HEK293 (cell line): ENCODE measurements at regions not wholly inside any gene's neighbourhood (a gene's known extent, or its start where the extent isn't known, plus 50 kb on each side); places are given as distances from the start of the nearest gene placed in this dataset.

Experiments
- CTCF ChIA-PET: fragments of 350-600 bp; formaldehyde crosslinking; extraction: SDS; loops from one replicate; lab custom pipeline; 2021; ENCODE audit warnings: antibody characterized with exemption; lab: Yijun Ruan, JAX
- POLR2A ChIA-PET: fragments of 300-600 bp; formaldehyde crosslinking; extraction: SDS; loops from one replicate; lab custom pipeline; 2020; ENCODE audit warnings: antibody characterized with exemption, inconsistent platforms; lab: Yijun Ruan, JAX
- H3K27ac ChIP-seq: fragments of 200-500 bp; sonication (Bioruptor generic); 2 replicates; pipeline ENCODE4 v1.5.1; 2014; ENCODE audit warnings: low read depth, low read length, control low read depth, inconsistent platforms; ENCODE audit errors: extremely low read depth
- H3K36me3 ChIP-seq, 2 experiments: fragments of 200-500 bp in 1 of 2; sonication (Bioruptor generic) in 1 of 2; 1 replicate in 1 of 2; 2 replicates in 1 of 2; pipeline ENCODE4 v1.5.1; 2014 to 2017; ENCODE audit warnings: inconsistent platforms in 2 of 2, low read length in 2 of 2; ENCODE audit not compliant: control insufficient read depth in 2 of 2, insufficient read depth in 1 of 2
- H3K4me1 ChIP-seq: fragments of 200-500 bp; sonication (Bioruptor generic); 2 replicates; pipeline ENCODE4 v1.5.1; 2014; ENCODE audit warnings: mild to moderate bottlenecking, low read length, inconsistent platforms; ENCODE audit not compliant: control insufficient read depth, insufficient read depth
- H3K4me3 ChIP-seq: 2 replicates; pipeline ENCODE4 v1.5.1; 2011; ENCODE audit warnings: low read depth, mild to moderate bottlenecking, control low read depth, low read length, moderate library complexity
- H3K9me3 ChIP-seq: fragments of 200-500 bp; sonication (Bioruptor generic); 2 replicates; pipeline ENCODE4 v1.5.1; 2014; ENCODE audit warnings: low read depth, low read length, inconsistent platforms; ENCODE audit not compliant: control insufficient read depth, insufficient read depth
- FEZF1 ChIP-seq: fragments of 450-650 bp; formaldehyde crosslinking; IDR thresholded peaks from 2 replicates; pipeline ENCODE4 v1.5.1; 2016; ENCODE audit warnings: missing biosample characterization, missing genetic modification characterization
- KLF9 ChIP-seq: fragments of 450-650 bp; formaldehyde crosslinking; IDR thresholded peaks from 2 replicates; pipeline ENCODE4 v1.5.1; 2016; ENCODE audit warnings: missing biosample characterization, missing genetic modification characterization, low read depth
- MYNN ChIP-seq: fragments of 450-650 bp; formaldehyde crosslinking; IDR thresholded peaks from 2 replicates; pipeline ENCODE4 v1.5.1; 2016; ENCODE audit warnings: missing biosample characterization, missing genetic modification characterization, borderline replicate concordance
- PRDM1 ChIP-seq: fragments of 450-650 bp; formaldehyde crosslinking; IDR thresholded peaks from 2 replicates; pipeline ENCODE4; 2016; ENCODE audit warnings: missing biosample characterization, missing genetic modification characterization
- SCRT2 ChIP-seq: fragments of 450-650 bp; formaldehyde crosslinking; IDR thresholded peaks from 2 replicates; pipeline ENCODE4 v1.5.1; 2016; ENCODE audit warnings: missing biosample characterization, missing genetic modification characterization
- TCF7L2 ChIP-seq: IDR thresholded peaks from 2 replicates; pipeline ENCODE4 v1.6.1; 2011; ENCODE audit warnings: low read depth, mild to moderate bottlenecking, inconsistent platforms, low read length, moderate library complexity, borderline replicate concordance
- YY2 ChIP-seq: fragments of 450-650 bp; formaldehyde crosslinking; IDR thresholded peaks from 2 replicates; pipeline ENCODE4 v1.5.1; 2016; ENCODE audit warnings: missing biosample characterization, missing genetic modification characterization
- ZBTB20 ChIP-seq: fragments of 450-650 bp; formaldehyde crosslinking; IDR thresholded peaks from 2 replicates; pipeline ENCODE4 v1.5.1; 2016; ENCODE audit warnings: missing biosample characterization, missing genetic modification characterization
- ZEB2 ChIP-seq: fragments of 450-650 bp; formaldehyde crosslinking; IDR thresholded peaks from 2 replicates; pipeline ENCODE4 v1.5.1; 2016; ENCODE audit warnings: missing biosample characterization, missing genetic modification characterization
- ZFHX2 ChIP-seq: fragments of 450-650 bp; formaldehyde crosslinking; conservative IDR thresholded peaks from 2 replicates; pipeline ENCODE4 v1.5.1; 2016; ENCODE audit warnings: missing biosample characterization, missing genetic modification characterization
- ZNF114 ChIP-seq: fragments of 450-650 bp; formaldehyde crosslinking; IDR thresholded peaks from 2 replicates; pipeline ENCODE4 v1.5.0; 2017; ENCODE audit warnings: missing biosample characterization, missing genetic modification characterization
- ZNF140 ChIP-seq: fragments of 450-650 bp; formaldehyde crosslinking; IDR thresholded peaks from 2 replicates; pipeline ENCODE4 v1.5.1; 2016; ENCODE audit warnings: missing biosample characterization, missing genetic modification characterization
- ZNF169 ChIP-seq: fragments of 450-650 bp; formaldehyde crosslinking; IDR thresholded peaks from 2 replicates; pipeline ENCODE4 v1.5.1; 2016; ENCODE audit warnings: missing biosample characterization, missing genetic modification characterization
- ZNF184 ChIP-seq: fragments of 450-650 bp; IDR thresholded peaks from 2 replicates; pipeline ENCODE4 v1.5.1; 2018; ENCODE audit warnings: missing biosample characterization, mild to moderate bottlenecking, missing genetic modification characterization
- ZNF19 ChIP-seq: fragments of 450-650 bp; formaldehyde crosslinking; IDR thresholded peaks from 2 replicates; pipeline ENCODE4; 2016; ENCODE audit warnings: missing biosample characterization, missing genetic modification characterization, low read depth
- ZNF211 ChIP-seq: fragments of 450-650 bp; formaldehyde crosslinking; IDR thresholded peaks from 2 replicates; pipeline ENCODE4 v1.5.1; 2016; ENCODE audit warnings: low read depth, missing biosample characterization, missing genetic modification characterization
- ZNF221 ChIP-seq: fragments of 450-650 bp; formaldehyde crosslinking; IDR thresholded peaks from 2 replicates; pipeline ENCODE4 v1.5.1; 2017; ENCODE audit warnings: missing biosample characterization, missing genetic modification characterization, borderline replicate concordance
- ZNF223 ChIP-seq: fragments of 450-650 bp; formaldehyde crosslinking; IDR thresholded peaks from 2 replicates; pipeline ENCODE4 v1.5.1; 2016; ENCODE audit warnings: missing biosample characterization, missing genetic modification characterization
- ZNF266 ChIP-seq: fragments of 450-650 bp; formaldehyde crosslinking; IDR thresholded peaks from 2 replicates; pipeline ENCODE4 v1.5.1; 2016; ENCODE audit warnings: missing biosample characterization, missing genetic modification characterization, low read depth
- ZNF449 ChIP-seq: fragments of 450-650 bp; formaldehyde crosslinking; IDR thresholded peaks from 2 replicates; pipeline ENCODE4 v1.5.1; 2017; ENCODE audit warnings: missing biosample characterization, mild to moderate bottlenecking, missing genetic modification characterization, moderate library complexity
- ZNF473 ChIP-seq: fragments of 450-650 bp; formaldehyde crosslinking; IDR thresholded peaks from 2 replicates; pipeline ENCODE4 v1.5.1; 2017; ENCODE audit warnings: missing biosample characterization, missing genetic modification characterization
- ZNF521 ChIP-seq: fragments of 450-650 bp; formaldehyde crosslinking; IDR thresholded peaks from 2 replicates; pipeline ENCODE4 v1.5.1; 2017; ENCODE audit warnings: missing biosample characterization, mild to moderate bottlenecking, missing genetic modification characterization
- ZNF571 ChIP-seq: fragments of 450-650 bp; formaldehyde crosslinking; IDR thresholded peaks from 2 replicates; pipeline ENCODE4 v1.5.0; 2017; ENCODE audit warnings: missing biosample characterization, missing genetic modification characterization
- ZNF585B ChIP-seq: fragments of 450-650 bp; formaldehyde crosslinking; IDR thresholded peaks from 2 replicates; pipeline ENCODE4 v1.5.1; 2016; ENCODE audit warnings: missing biosample characterization, missing genetic modification characterization
- ZNF623 ChIP-seq: fragments of 450-650 bp; formaldehyde crosslinking; IDR thresholded peaks from 2 replicates; pipeline ENCODE4 v1.5.1; 2016; ENCODE audit warnings: missing biosample characterization, missing genetic modification characterization
- ZNF658 ChIP-seq: fragments of 450-650 bp; formaldehyde crosslinking; IDR thresholded peaks from 2 replicates; pipeline ENCODE4; 2016; ENCODE audit warnings: missing biosample characterization, missing genetic modification characterization
- ZNF701 ChIP-seq: fragments of 450-650 bp; formaldehyde crosslinking; IDR thresholded peaks from 2 replicates; pipeline ENCODE4 v1.5.1; 2016; ENCODE audit warnings: missing biosample characterization, missing genetic modification characterization
- ZNF791 ChIP-seq: fragments of 450-650 bp; formaldehyde crosslinking; IDR thresholded peaks from 2 replicates; pipeline ENCODE4 v1.5.1; 2016; ENCODE audit warnings: missing biosample characterization, missing genetic modification characterization
- ZSCAN23 ChIP-seq: fragments of 450-650 bp; formaldehyde crosslinking; IDR thresholded peaks from 2 replicates; pipeline ENCODE4 v1.5.1; 2016; ENCODE audit warnings: missing biosample characterization, missing genetic modification characterization
- ZSCAN4 ChIP-seq: fragments of 450-650 bp; formaldehyde crosslinking; IDR thresholded peaks from 2 replicates; pipeline ENCODE4 v1.5.1; 2017; ENCODE audit warnings: missing biosample characterization, missing genetic modification characterization
- TF ChIP-seq, protein P1 (sequence below): fragments of 450-650 bp; formaldehyde crosslinking; IDR thresholded peaks from 2 replicates; pipeline ENCODE4 v1.5.1; 2016; ENCODE audit warnings: missing biosample characterization, missing genetic modification characterization
- TF ChIP-seq, protein P2 (sequence below): fragments of 450-650 bp; formaldehyde crosslinking; IDR thresholded peaks from 2 replicates; pipeline ENCODE4; 2016; ENCODE audit warnings: missing biosample characterization, missing genetic modification characterization

DNA sequence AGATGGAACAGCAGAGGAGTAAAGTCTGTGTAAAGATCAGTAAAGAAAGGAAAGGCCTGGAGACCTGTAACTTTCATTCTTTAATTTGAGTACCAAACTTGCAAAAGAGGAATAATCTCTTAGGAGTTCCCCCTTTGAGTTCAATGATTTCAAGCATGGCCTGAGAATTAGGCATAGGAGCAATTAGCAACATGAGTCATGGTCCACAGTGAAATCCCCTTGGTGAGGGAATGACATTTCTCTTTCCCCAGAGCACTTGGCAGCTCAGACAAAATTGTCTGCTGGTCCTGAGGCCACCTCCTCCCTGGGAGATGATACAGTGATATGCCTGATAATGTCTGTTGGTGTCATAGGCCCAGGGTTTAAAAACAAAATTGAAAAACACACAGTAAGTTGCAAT lies 81.4 kb upstream of the CRBN start (continued):
- TF ChIP-seq ZNF114 (tag by site-specific recombination), result no peak
- no peak for TF ChIP-seq TCF7L2
- TF ChIP-seq, protein P1, sequence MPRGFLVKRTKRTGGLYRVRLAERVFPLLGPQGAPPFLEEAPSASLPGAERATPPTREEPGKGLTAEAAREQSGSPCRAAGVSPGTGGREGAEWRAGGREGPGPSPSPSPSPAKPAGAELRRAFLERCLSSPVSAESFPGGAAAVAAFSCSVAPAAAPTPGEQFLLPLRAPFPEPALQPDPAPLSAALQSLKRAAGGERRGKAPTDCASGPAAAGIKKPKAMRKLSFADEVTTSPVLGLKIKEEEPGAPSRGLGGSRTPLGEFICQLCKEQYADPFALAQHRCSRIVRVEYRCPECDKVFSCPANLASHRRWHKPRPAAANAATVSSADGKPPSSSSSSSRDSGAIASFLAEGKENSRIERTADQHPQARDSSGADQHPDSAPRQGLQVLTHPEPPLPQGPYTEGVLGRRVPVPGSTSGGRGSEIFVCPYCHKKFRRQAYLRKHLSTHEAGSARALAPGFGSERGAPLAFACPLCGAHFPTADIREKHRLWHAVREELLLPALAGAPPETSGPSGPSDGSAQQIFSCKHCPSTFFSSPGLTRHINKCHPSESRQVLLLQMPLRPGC (tag by site-specific recombination), result no peak
- no peak for TF ChIP-seq KLF9 (tag by site-specific recombination)
- TF ChIP-seq MYNN (tag by site-specific recombination), result no peak
- TF ChIP-seq ZNF266 (tag by site-specific recombination), result no peak
- TF ChIP-seq ZSCAN23 (tag by site-specific recombination), result no peak
- TF ChIP-seq, all 188 proteins: peak for 0

DNA sequence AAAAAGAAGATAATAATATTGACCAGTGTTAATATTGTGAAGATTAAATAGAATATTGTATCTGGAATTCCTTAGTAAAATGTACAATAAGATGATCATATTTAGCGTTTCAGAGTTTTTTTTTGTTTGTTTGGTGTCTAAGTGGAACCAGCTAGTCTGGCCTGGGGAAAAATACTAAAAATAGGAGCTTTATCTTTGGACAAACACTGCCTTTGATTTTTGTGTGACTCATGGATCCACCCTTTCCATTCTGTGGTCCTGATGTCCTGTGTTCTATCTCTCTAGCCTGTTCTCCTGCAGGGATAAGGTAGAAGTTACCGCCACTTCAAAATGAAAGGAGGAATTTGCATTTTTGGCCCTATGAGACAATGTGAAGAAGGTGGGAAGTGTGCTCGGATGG lies 79.7 kb upstream of the CRBN start:
- no peak overlapping the region for H3K27ac ChIP-seq
- no peak for TF ChIP-seq ZNF701 (tag by site-specific recombination)
- TF ChIP-seq ZNF571, result no peak
- no peak for TF ChIP-seq ZNF585B (tag by site-specific recombination)
- TF ChIP-seq ZNF521 (tag by site-specific recombination), result no peak
- no peak for TF ChIP-seq FEZF1 (tag by site-specific recombination)
- TF ChIP-seq SCRT2, result no peak
- no peak for TF ChIP-seq ZNF658
- TF ChIP-seq ZNF140 (tag by site-specific recombination), result no peak
- no peak for TF ChIP-seq ZNF221
- no peak for TF ChIP-seq ZEB2
- TF ChIP-seq ZNF223 (tag by site-specific recombination), result no peak
- no peak for TF ChIP-seq ZNF449
- TF ChIP-seq ZNF211 (tag by site-specific recombination), result no peak
- TF ChIP-seq, all 188 proteins: peak for 0
- Histone ChIP-seq H3K36me3 (no peaks in the 10 kb centered on the region), H3K4me3 (no peak overlapping the region), H3K9me3 (no peaks in the 10 kb centered on the region), H3K4me1 (no peaks in the 10 kb centered on the region)
- ChIA-PET CTCF (no interaction called here), POLR2A (no interaction called here)

DNA sequence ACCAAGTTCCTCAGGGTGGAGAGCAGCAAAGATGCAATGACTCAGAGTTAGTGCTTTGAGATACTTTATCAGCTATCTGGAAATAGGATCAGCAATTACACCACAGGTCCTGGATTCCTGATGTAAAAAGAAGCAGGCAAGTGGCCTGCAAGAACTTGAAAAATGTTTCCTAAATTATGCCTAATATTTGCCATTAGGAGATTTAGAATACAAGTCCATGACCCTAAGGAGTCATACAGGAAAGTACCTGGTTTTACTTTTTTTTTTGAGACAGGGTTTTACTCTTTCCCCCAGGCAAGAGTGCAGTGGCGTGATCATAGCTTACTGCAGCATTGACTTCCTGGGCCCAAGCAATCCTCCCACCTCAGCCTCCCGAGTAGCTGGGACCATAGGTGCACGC lies 78.8 kb upstream of the CRBN start:
- H3K4me1 ChIP-seq, result no peaks in the 10 kb centered on the region
- POLR2A ChIA-PET, result no interaction called here
- H3K36me3 ChIP-seq, result no peaks in the 10 kb centered on the region
- CTCF ChIA-PET, result interaction anchor here (1.0 kb wide), 1 partner anchor 39 kb away, joined by 3 read pairs; no protein-coding TSS in a partner anchor
- H3K4me3 ChIP-seq, result no peak overlapping the region
- no peaks in the 10 kb centered on the region for H3K9me3 ChIP-seq
- H3K27ac ChIP-seq, result no peak overlapping the region
- TF ChIP-seq ZNF701 (tag by site-specific recombination), result no peak
- TF ChIP-seq PRDM1, result no peak
- no peak for TF ChIP-seq ZNF623
- no peak for TF ChIP-seq ZNF19 (tag by site-specific recombination)
- TF ChIP-seq ZFHX2 (tag by site-specific recombination), result no peak
- no peak for TF ChIP-seq ZNF169 (tag by site-specific recombination)
- TF ChIP-seq, protein P2, sequence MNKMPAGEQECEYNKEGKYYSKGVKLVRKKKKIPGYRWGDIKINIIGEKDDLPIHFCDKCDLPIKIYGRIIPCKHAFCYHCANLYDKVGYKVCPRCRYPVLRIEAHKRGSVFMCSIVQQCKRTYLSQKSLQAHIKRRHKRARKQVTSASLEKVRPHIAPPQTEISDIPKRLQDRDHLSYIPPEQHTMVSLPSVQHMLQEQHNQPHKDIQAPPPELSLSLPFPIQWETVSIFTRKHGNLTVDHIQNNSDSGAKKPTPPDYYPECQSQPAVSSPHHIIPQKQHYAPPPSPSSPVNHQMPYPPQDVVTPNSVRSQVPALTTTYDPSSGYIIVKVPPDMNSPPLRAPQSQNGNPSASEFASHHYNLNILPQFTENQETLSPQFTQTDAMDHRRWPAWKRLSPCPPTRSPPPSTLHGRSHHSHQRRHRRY, result no peak
- no peak for TF ChIP-seq ZBTB20 (tag by site-specific recombination)
- TF ChIP-seq ZNF791 (tag by site-specific recombination), result no peak
- TF ChIP-seq ZNF473 (tag by site-specific recombination), result no peak
- no peak for TF ChIP-seq ZNF184 (tag by site-specific recombination)
- TF ChIP-seq YY2 (tag by site-specific recombination), result no peak
- TF ChIP-seq ZSCAN4, result no peak
- TF ChIP-seq ZNF221, result no peak
- no peak for TF ChIP-seq TCF7L2
- TF ChIP-seq ZNF585B (tag by site-specific recombination), result no peak
